Stimulated activated CD4-positive, alpha-beta T cell treated with anti-CD3 and anti-CD28 coated beads, Interleukin-1b, Interleukin-23, amount 100 ng/mL, for 48 hours (primary cell): ENCODE measurements at regions not wholly inside any gene's neighbourhood (a gene's known extent, or its start where the extent isn't known, plus 50 kb on each side); places are given as distances from the start of the nearest gene placed in this dataset.
"Not testable (repeated sequence)": the region's sequence is repeated elsewhere in the genome, so short reads cannot be mapped to it uniquely, and the experiment has no call there.

Experiments used
- DNase-seq: peaks from one replicate; pipeline ENCODE4 v3.0.0-alpha.2; 2020

DNA sequence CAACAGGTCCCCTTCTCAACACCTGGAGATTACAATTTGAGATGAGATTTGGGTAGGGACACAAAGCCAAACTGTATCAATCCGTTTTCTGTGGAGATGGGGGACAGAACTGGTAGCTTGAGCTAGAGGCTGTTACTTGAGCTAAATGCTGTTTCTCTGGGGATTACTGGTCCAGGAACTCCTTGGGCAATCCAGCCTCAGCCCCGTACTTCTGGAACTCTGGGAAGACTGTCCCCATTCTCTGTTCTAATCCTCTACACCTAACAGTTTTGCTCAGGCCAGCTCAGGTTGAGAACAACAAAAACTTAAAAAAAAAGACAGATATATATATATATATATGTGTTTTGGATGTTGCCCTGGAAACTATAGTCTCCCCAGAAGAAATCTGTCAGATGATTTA, 255.0 kb downstream of the GOLGA6L6 start:
- DNase-seq: not testable (repeated sequence)

DNA sequence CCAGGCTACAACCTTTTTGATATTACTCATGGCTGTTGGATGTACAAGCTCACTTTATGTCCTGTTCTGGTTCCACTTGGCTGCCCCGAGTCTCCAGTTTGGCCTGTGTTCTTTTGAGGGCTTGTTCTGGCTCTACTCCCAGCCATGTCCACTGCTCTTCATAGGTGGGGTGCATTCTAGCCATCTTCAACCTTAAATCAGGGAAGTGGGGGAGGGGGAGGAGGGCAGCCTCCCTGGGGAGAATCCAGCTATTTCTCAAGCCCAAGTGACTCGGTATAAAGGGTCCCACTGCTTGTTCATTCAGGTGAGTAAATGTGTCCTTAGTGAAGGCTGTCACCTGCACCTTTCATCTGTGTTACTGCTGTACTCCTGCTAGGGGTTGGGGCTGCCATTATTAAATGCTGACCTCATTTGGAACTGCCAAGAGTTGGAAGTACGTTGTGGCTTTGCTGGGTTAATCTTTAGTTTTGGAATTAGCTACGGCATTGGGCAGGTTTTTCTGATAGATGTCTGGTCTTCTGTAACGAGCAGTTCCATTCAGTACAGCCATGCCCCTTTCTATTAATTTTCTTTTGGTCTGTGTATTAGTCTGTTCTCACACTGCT, 255.8 kb downstream of the GOLGA6L6 start:
- DNase-seq: not testable (repeated sequence)

DNA sequence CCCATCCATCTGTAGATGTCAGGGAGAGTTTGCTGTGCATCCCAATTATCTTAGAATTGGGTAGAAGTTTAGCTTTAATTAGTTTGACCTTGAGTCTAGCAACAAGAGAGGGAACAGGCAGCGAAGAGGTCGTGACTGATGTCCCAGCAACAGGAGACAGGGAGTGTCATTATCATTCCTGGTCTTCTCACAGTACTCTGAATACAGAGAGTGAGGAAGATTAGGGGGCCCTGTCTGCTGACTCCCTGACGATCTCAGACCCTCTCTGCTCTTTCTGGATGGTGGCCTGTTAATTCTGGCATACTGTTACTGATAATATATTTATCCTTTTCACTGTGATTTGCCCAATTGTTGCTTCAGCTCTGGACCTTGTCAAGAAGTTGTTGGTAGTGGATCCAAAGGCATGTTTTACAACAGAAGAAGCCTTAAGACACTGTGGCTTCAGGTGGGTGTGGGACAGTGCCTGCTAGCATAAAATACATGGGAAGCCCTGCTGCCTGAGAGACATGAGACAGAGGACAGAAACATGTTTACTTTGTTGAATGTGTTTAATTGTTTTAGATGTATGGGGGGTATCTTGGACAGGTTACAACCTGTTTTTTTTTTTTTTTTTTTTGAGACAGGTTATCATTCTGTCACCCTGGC, 256.6 kb downstream of the GOLGA6L6 start:
- DNase-seq: not testable (repeated sequence)

DNA sequence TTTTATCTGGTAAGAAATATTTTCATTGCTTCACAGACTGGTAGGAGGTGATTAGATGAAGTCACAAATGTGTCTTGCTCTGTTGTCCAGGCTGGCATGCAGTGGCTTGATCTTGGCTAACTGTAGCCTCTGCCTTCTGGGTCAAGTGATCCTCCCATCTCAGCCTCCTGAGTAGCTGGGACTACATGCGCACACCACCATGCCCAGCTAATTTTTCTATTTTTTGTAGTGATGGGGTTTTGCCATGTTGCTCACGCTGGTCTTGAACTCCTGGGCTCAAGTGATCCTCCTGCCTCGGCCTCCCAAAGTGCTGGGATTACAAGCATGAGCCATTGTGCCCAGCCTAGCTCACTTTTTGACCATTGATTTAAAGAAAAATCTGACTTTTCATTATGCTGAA, 257.9 kb downstream of the GOLGA6L6 start:
- DNase-seq: not testable (repeated sequence)

DNA sequence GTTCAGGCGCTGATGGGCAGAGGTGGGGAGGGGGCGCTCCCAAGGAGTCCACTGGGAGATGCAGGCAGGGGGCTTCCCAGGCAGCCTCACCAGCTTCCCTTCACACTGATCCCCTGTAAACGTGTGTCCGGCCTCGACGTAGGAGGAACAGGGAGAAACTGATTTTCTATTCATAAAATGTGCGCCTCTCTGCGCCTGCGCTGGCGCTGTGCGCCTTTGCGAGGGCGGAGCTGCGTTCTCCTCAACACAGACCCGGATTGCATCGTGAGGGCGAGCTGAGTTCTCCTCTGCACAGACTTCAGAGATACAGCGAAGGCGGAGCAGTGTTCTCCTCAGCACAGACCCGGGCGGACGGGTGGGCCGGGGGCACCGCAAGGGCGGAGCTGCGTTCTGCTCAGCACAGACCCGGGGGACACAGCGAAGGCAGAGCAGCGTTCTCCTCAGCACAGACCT, 259.1 kb downstream of the GOLGA6L6 start:
- DNase-seq: not testable (repeated sequence)

DNA sequence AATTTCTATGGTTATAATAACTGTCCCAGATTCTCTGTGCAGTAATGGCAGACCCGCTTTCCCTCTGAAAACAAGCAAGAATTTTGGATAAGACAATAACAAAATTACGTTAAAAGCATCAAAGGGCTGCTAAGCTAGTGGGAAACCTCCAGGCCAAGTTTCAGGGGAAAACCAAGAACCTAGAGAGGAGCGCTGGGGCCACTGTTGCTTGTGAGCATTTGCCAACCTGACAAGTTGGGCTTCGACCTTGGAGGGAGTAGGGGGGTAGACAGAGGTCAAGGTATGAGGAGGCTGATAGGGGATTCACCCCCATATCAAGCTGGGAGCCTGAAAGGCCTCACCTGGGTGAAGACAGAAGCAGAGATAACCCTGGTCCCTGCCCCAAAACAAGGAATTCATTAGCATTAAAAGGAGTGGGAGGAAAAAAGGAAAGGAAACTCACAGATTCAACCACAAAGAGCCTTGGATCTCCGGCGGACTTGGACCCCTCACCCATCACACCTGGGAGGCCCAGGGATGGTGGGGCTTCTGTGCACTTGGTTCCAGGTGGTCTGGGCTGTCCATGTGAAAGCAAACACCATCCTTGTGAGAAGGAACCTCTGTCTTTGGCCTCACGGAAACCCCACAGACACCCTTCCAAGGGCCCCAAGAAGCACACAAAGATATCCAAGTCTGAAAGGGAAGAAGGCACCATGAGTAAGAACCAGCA, 259.9 kb downstream of the GOLGA6L6 start:
- DNase-seq: not testable (repeated sequence)

DNA sequence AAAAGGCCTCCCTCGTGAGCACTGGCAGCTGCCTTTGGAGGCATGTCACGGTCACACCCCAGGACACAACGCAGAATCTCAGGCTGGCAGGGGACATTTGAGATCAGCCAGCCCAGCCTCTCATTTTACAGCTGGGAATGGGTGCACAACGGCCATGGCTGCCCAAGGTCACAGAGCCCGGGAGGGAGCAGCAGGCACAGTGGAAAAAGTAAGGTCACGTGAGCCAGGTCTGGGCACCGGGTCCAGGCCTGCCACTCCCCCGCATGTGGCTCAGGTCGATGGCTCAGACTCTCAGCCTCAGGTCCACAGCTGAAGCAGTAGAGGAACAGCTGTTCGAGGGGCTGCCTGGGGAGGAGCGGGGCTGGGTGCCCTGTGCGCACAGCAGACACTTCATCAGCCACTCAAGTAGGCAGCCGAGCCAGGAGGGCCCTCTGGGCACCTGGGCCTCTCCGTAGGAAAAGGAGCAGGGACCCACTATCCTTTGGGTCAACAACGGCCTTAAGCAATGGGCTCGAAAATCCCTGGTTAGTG, 260.6 kb downstream of the GOLGA6L6 start:
- no peak for DNase-seq

DNA sequence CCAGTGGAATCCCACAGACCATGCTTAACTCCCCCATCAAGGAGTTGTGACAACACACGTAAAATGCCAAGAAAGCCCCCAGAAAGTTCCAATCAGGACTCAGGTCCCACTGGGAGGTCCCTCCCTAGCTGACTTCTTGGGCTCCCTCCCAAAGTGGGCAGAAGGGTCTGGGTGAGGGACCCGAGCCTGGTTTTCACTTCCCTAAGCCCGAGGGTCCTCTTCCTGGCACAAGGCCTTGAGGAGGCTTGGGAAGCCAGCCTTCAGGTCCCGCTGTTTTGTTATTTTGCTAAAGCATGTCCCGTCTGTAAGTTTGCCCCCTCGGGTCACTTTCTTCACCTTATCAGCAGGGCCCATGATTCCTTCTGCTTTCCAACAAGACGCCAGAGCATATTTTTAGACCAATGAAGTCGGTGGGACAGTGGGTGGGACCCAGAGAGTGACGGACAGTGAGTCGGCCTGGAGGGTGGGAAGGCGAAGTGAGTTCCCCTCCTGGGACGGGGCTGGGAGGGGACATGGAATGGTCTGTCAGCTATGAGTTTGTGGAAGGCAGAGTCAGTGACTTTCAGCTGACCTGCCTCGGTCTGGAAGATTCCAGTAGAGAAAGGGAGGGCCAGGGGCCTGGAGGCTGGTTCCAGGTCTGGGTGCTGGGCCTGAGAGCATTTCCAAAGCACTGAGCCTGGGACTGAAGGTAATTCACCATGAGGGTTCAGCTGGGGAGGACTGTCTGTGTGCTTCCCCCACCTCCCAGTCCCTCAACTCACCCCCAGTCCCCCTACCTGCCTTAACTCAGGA, 261.3 kb downstream of the GOLGA6L6 start:
- DNase-seq: not testable (repeated sequence)

DNA sequence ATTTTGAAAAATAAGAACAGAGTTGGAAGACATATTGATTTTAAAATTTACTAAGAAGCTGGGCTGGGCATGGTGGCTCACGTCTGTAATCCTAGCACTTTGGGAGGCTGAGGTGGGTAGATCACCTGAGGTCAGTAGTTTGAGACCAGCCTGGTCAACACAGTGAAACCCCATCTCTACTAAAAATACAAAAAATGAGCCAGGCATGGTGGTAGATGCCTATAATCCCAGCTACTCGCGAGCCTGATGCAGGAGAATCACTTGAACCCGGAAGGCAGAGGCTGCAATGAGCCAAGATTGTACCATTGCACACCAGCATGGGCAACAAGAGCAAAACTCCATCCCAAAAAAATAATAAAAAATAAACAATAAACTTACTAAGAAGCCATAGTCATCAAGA, 262.5 kb downstream of the GOLGA6L6 start:
- not testable (repeated sequence) for DNase-seq

DNA sequence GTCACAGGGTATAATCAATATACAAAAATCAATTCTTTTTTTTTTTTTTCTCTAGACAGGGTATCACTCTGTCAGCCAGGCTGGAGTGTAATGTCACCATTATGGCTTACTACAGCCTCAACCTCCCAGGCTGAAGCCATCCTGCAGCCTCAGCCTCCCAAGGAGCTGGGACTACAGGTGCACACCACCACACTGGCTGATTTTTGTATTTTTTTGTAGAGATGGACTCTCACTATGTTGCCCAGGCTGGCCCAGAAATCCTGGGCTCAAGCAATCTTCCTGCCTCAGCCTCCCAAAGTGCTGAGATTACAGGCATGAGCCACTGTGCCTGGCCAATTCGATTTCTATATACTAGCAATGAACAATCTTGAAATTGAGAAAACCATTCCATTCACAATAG, 263.2 kb downstream of the GOLGA6L6 start:
- not testable (repeated sequence) for DNase-seq

DNA sequence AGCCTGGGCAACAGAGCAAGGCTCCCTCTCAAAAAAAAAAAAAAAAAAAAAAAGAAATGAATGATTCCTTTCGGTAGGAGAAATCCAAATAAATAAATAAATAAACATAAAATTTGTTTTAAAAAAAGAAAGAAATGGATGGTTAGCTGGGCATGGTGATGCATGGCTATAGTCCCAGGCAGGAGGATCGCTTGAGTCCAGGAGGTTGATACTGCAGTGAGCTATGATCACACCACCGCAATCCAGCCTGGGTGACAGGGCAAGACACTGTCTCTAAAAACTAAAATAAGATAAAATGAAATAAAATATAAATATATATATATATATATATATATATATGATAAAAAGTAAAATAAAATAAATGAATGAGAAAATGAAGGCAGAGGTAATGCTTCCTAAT, 264.1 kb downstream of the GOLGA6L6 start:
- not testable (repeated sequence) for DNase-seq

DNA sequence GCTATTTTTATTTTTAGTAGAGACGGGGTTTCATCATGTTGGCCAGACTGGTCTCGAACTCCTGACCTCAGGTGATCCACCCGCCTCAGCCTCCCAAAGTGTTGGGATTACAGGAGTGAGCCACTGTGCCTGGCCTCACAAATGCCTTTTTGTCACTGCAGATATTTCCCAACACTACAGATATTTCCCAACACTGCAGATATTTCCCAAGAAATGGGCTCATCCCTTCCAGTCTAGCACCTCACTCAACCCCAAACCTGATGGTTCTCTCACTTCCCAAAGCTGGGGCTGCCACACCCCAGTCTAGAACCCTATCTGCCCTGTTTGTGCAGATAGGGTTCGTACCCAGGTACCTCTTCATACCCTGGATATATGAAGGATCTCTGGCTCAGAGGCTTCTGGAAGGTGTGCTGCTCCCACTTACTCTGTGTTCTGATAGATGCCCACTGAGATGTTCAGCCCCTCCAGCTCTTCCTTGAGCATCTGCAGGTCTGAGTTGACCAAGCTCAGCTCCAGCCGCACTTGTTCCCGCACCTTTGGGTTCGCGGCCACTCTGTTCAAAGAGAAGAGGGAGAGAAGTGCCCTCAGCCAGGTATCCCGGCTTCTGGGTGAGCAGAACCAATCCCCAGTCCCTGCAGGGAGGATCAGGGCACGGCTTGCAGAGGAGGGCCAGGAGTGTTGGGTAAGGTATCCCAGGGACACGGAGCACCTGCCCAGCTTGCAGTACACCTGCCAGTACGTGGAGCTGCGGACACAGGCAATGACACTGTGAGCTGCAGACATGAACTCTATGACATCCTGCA, 265.1 kb downstream of the GOLGA6L6 start:
- not testable (repeated sequence) for DNase-seq

DNA sequence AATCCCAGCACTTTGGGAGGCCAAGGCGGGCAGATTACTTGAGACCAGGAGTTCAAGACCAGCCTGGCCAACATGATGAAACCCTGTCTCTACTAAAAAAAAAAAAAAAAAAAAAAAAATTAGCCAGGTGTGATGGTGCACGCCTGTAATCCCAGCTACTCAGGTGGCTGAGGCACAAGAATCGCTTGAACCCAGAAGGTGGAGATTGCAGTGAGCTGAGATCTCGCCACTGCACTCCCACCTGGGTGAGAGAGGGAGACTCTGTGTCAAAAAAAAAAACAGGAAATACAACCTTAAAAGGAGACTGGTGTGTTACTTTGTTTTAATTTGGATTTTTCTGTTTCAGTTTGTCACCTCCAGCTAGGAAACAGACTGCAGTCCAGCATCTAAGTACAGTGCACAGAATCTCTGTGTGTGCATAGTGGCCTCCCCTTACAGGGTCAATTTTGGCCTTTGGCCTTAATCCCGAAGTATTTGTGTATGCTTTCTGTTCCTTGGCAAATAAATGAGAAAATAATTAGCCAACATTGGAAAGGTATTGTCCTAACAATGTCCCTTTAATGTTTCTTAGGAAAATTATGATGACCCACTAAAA, 266.1 kb downstream of the GOLGA6L6 start:
- not testable (repeated sequence) for DNase-seq

DNA sequence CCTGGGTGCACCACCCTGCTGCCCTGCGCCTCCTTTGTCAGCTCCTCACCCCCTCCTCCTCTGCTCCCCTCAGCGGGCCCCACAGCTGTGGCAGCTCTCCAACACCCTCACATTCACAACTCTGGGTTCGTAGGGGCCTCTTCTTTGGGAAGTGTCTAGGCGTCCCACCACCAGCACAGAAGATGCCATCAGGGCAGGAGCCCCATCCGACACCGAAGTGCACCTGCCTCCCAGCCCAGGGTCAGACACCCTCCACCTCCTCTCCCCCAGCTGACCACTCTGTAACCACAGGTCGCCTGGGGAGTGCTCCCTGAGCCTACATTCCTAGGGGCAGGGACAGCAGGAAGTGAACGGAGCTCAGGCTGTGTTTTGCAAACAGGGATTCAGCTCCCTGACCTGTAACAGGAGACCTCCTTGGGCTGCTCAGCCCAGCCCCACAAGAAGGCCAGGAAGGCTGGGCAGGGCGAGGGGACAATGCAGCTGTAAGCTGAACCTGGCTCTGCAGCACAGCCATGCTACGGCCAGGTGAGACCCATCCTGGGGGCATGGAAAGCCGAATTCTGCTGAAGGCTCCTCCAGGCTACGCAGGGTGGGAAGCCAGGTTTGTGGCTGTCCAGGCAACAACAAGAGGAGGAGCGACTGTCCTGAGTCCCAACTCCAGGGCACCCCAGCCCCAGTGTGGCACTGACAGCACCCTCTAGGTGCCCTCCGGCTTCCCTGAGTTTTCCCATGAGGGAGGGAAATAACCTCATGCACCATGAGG, 269.0 kb downstream of the GOLGA6L6 start:
- DNase-seq: no peak

DNA sequence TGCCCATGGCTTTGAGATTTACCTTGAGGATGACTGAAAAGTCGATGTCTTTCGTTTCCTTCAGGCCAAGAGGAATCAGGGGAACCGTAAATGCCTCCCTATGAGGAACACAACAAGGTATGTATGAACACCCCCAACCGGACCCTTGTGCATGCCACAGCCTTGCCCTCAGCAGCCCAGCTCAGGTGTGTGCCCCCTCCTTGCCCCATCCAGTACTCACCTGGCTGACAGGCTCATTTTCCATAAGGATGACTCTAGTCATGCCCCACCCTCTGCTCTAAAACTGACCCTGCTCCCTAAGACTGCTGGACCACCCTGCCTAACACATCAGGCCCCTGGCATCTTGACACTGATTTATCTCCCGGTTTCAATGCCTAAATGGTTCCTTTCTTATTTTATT, 270.0 kb downstream of the GOLGA6L6 start:
- DNase-seq: no peak

DNA sequence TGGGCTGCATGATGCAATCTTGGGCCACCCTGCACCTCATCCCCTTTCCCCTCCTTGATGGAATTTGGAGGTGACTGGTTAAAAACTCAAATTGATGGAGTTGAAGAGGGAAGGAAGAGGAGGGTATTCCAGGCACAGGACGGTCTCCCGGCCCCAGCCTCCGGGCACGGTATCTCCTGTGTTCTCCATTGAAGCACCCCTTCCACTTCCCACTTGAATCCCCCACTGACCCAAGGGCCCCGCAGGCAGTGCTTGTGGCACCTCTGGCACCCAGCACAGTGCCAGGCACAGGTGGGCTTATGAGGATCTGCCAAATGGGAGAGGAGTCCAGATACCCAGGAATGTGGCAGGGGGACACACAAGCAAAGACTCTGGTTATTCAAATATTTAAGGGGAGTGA, 271.6 kb downstream of the GOLGA6L6 start:
- not testable (repeated sequence) for DNase-seq

DNA sequence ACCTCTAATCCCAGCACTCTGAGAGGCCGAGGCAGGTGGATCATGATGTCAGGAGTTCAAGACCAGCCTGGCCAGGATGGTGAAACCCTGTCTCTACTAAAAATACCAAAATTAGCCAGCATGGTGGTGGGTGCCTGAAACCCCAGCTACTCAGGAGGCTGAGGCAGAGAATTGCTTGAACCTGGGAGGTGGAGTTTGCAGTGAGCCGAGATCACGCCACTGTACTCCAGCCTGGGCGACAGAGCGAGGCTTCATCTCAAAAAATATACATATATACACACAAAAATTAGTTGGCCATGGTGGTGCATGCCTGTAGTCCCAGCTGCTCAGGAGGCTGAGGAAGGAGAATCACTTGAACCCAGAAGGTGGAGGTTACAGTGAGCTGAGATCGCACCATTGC, 273.6 kb downstream of the GOLGA6L6 start:
- DNase-seq: not testable (repeated sequence)

DNA sequence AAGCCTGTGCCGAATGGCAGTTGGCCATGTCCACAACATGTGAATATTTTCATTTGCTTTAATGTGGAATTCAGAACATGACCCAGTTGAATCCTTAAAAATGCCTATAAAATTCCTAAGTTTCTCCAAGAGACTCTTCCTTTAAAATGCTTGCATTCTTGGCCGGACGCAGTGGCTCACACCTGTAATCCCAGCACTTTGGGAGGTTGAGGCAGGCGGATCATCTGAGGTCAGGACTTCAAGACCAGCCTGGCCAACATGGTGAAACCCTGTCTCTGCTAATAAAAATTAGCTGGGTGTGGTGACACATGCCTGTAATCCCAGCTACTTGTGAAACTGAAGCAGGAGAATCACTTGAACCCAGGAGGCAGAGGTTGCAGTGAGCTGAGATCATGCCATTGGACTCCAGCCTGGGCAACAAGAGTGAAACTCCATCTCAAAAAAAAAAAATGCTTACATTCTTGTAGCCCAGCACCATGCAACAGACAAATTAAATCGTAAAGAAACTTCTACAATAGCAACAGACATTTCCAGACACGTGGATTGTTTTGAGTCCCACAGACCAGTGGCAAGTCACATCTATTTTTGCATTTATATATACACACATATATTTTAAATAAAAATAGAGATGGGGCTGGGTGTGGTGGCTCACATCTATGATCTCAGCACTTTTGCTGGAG, 274.4 kb downstream of the GOLGA6L6 start:
- DNase-seq: not testable (repeated sequence)

DNA sequence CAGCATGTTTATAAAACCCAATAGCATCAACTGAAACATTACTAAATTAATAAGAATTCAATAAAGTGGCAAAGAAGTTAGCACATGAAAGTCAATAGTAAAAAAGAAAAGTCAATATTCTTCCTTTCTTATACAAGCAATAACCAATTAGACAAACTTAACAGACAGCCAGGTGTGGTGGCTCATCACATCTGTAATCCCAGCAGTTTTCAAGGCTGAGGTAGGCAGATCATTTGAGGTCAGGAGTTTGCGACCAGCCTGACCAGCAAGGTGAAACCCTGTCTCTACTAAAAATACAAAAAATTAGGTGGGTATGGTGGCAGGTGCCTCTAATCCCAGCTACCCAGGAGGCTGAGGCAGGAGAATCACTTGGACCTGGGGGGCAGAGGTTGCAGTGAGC, 275.9 kb downstream of the GOLGA6L6 start:
- not testable (repeated sequence) for DNase-seq
